IgD-negative memory B cell (primary cell): ENCODE measurements at regions not wholly inside any gene's neighbourhood (a gene's known extent, or its start where the extent isn't known, plus 50 kb on each side); places are given as distances from the start of the nearest gene placed in this dataset.

Experiments
- H3K27ac Mint-ChIP-seq, 3 donors: one replicate each; pipeline ENCODE4 v1.8.0; 2020 to 2022; ENCODE audit warnings: mild to moderate bottlenecking in 3 of 3, mixed read lengths in 3 of 3, moderate library complexity in 1 of 3
- H3K27me3 Mint-ChIP-seq: one replicate; pipeline ENCODE4 v1.8.0; 2021; ENCODE audit warnings: mixed read lengths
- H3K36me3 Mint-ChIP-seq: one replicate; pipeline ENCODE4 v1.8.0; 2020; ENCODE audit warnings: mild to moderate bottlenecking, mixed read lengths
- H3K4me1 Mint-ChIP-seq, 3 donors: one replicate each; pipeline ENCODE4 v1.8.0; 2020 to 2022; ENCODE audit warnings: mixed read lengths in 3 of 3, mild to moderate bottlenecking in 1 of 3
- H3K4me3 Mint-ChIP-seq, 4 donors: one replicate each; pipeline ENCODE4 v1.8.0; 2020 to 2022; ENCODE audit warnings: mild to moderate bottlenecking in 4 of 4, mixed read lengths in 4 of 4, moderate library complexity in 3 of 4
- H3K9me3 Mint-ChIP-seq, 3 donors: one replicate each; pipeline ENCODE4 v1.8.0; 2020 to 2021; ENCODE audit warnings: mixed read lengths in 3 of 3, mild to moderate bottlenecking in 1 of 3

DNA sequence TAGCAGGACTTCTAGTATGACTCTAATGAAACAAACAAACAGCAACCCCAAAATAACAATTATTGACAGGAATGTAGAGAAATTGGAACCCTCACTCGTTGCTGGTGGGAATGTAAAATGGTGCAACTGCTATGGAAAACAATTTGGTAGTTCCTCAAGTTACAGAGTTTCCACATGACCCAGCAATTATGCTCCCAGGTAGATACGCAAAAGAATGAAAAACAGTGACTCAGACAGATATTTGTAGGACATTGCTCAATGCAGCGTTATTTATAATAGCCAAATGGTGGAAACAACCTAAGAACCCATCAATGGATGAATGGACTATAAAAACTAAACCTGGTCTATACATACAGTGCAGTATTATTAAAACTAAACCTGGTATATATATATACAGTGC, 646.1 kb upstream of the FRG1 start:
- H3K27me3 Mint-ChIP-seq = no peaks in the 10 kb centered on the region
- peaks cover 2 to 4% (median 2%) of the 10 kb centered on the region in 3 donors for H3K9me3 Mint-ChIP-seq
- no peak overlapping the region for H3K4me3 Mint-ChIP-seq

DNA sequence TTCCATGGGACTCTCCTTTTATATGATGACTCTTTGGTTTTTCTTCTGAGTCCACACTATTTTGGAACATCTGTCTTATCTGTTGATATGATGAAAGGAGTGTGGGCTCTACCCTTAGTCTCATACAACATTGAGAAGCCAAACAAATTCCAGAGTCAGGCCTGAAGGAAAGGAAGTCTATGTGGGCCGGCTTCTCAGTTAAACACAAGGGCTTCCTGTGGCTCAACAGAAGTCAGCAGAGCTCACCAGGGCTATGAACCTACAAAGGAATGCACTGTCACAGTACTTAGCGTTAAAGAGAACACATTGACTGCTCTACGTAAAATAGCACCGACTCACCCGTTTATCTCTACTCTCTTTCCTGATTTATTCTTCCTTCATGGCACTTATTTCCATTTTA, 641.0 kb upstream of the FRG1 start:
- Mint-ChIP-seq H3K9me3 (peaks cover under 1 to 2% (median 1%) of the 10 kb centered on the region in 3 donors), H3K4me1 (no peaks in the 10 kb centered on the region), H3K36me3 (no peaks in the 10 kb centered on the region), H3K27ac (no peak overlapping the region), H3K27me3 (no peaks in the 10 kb centered on the region), H3K4me3 (no peak overlapping the region)

More for the DNA sequence above, 646.1 kb upstream of the FRG1 start:
- Mint-ChIP-seq H3K27ac (no peak overlapping the region), H3K36me3 (no peaks in the 10 kb centered on the region), H3K4me1 (no peaks in the 10 kb centered on the region)

DNA sequence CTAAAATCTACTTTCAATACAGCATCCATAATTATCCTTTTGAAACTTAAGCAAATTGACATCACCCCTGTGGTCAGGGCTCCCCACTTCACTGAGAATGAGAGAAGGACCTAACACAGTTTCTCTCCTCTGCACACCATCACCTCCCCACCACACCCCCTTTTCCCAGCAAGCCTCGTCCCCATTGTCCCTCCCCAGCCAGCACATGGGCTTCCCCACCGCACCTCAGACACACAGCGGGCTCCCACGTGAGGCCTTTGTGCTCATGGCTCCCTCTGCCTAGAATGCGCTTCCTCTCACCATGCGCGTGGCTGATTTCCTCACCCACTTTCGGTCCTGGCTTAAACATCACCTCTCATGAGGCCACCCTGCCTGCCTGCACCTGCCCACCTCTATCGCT, 639.0 kb upstream of the FRG1 start:
- Mint-ChIP-seq H3K36me3 (no peaks in the 10 kb centered on the region), H3K9me3 (peaks cover 0 to 2% (median 1%) of the 10 kb centered on the region in 3 donors), H3K27me3 (no peaks in the 10 kb centered on the region), H3K27ac (no peak overlapping the region), H3K4me3 (no peak overlapping the region), H3K4me1 (no peaks in the 10 kb centered on the region)

DNA sequence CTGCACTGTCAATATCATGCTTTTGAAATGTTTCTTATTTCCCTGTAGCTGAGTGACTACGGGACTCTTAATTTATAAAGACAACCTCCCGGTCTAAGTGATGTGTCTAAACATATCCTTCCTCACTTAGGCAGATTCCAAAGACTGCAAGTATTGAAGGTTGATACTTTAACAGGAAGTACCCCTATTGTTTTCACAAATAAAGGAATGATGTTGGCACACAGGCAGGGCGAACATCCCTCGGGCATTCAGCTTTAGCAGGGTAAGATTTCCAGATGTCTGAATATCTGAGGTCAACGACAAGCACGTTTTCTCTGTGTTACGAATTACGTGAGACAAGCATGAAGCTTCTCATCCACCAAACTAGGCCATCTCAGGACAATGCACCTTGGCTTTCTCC, 638.0 kb upstream of the FRG1 start:
- H3K9me3 Mint-ChIP-seq = peaks cover 0 to 3% (median 2%) of the 10 kb centered on the region in 3 donors
- no peaks in the 10 kb centered on the region for H3K36me3 Mint-ChIP-seq
- H3K4me1 Mint-ChIP-seq = no peaks in the 10 kb centered on the region
- H3K4me3 Mint-ChIP-seq = no peak overlapping the region
- H3K27ac Mint-ChIP-seq = no peak overlapping the region
- H3K27me3 Mint-ChIP-seq = no peaks in the 10 kb centered on the region

DNA sequence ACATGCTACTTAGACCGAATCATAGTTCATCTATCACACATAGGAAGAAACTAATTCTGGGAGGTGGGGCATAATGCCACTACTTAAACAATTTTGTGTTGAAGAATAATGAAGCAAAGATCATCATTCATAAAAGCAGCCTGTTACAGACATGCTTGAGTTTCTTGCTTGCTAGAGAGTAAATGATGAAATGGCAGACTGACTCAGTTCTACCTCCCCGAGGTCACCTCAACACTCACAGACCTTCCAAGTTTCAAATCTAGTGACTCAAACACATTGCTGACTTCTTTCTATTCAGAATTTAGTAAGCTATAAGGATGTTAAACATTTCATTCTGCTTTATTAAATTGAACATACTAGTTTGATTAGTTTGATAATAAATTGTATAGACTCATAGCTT, 636.5 kb upstream of the FRG1 start:
- Mint-ChIP-seq H3K27ac (no peak overlapping the region), H3K4me3 (no peak overlapping the region), H3K27me3 (no peaks in the 10 kb centered on the region), H3K4me1 (no peaks in the 10 kb centered on the region), H3K36me3 (no peaks in the 10 kb centered on the region), H3K9me3 (peaks cover 0 to 3% (median 0%) of the 10 kb centered on the region in 3 donors)

DNA sequence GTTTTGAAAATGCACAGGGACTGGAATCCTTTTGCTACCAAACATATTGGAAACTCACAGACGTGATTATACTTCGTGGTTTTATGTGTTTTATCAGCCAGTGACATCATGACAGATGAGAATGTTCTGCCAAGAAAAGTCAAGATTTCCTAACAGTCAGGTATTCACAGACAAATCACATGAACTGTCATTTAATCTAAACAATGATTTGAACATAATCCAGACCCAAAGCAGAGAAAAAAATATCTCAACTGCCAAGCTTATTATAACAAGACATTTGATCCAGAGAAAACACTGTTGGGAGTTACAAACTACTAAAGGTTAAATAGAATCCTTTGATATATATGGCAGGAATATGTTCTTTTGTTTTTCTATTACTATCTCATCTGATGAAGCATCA, 635.9 kb upstream of the FRG1 start:
- no peaks in the 10 kb centered on the region for H3K4me1 Mint-ChIP-seq
- no peaks in the 10 kb centered on the region for H3K27me3 Mint-ChIP-seq
- H3K9me3 Mint-ChIP-seq = peaks cover 0 to 3% (median 0%) of the 10 kb centered on the region in 3 donors
- no peaks in the 10 kb centered on the region for H3K36me3 Mint-ChIP-seq
- H3K27ac Mint-ChIP-seq = no peak overlapping the region
- no peak overlapping the region for H3K4me3 Mint-ChIP-seq

DNA sequence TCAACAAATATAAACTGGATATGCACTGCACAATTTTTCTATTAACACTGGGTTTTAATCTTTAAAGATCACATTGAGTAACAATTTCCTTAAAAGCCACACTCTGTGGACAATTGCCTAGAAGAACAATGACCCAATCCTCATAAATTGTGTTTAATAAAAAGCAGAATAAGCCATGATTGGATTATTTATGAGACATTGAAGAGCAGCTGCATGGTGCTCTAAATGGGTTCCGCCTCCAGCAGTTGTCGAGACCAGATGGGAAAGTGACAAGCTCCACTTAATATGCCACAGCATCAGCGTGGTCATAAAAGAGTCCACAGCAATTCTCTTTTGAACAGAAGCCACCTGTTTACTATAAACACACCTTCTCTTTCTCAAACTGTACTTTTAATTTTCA, 635.2 kb upstream of the FRG1 start:
- H3K27me3 Mint-ChIP-seq = no peaks in the 10 kb centered on the region
- no peaks in the 10 kb centered on the region for H3K4me1 Mint-ChIP-seq
- peaks cover 0 to 3% (median 0%) of the 10 kb centered on the region in 3 donors for H3K9me3 Mint-ChIP-seq
- no peak overlapping the region for H3K27ac Mint-ChIP-seq
- H3K4me3 Mint-ChIP-seq = no peak overlapping the region
- H3K36me3 Mint-ChIP-seq = no peaks in the 10 kb centered on the region

DNA sequence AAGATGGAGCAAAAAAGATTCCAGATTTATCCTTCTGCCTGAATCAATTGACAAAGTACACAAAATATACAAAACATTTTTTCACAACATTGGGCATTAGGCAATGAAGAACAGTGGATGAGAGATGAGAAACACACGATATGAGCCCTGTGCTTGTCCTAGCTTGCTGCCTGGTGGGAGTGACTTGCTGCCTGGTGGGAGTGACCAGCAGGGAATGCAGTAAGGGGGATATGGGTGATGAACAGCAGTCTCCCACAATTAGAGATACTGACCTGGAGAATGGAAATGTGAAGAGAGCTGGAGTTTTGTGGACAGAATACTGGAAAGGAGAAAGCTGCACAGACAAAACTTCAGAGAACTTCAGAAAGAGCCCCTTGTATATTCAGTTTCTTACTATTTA, 629.4 kb upstream of the FRG1 start:
- H3K27me3 Mint-ChIP-seq = no peaks in the 10 kb centered on the region
- H3K4me3 Mint-ChIP-seq = no peak overlapping the region
- no peaks in the 10 kb centered on the region for H3K36me3 Mint-ChIP-seq
- H3K4me1 Mint-ChIP-seq = no peaks in the 10 kb centered on the region
- peaks cover 1 to 7% (median 2%) of the 10 kb centered on the region in 3 donors for H3K9me3 Mint-ChIP-seq
- no peak overlapping the region for H3K27ac Mint-ChIP-seq

DNA sequence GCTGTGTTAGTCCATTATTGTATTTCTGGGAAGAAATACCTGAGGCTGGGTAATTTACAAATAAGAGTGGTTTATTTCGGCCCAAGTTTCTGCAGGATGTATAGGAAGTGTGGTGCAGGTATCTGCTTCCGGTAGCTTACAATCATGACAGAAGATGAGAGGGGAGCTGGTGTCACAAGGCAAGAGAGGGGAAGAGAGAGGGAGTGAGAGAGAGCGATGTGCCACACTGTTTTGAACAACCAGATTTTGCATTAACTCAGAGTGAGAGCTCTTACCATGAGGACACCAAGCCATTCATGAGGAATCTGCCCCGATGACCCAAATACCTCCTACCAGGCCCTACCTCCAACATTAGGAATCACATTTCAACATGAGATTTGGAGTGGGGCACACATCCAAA, 627.6 kb upstream of the FRG1 start:
- no peaks in the 10 kb centered on the region for H3K4me1 Mint-ChIP-seq
- no peaks in the 10 kb centered on the region for H3K27me3 Mint-ChIP-seq
- no peak overlapping the region for H3K27ac Mint-ChIP-seq
- H3K9me3 Mint-ChIP-seq = peaks cover 0 to 7% (median 2%) of the 10 kb centered on the region in 3 donors
- no peak overlapping the region for H3K4me3 Mint-ChIP-seq
- no peaks in the 10 kb centered on the region for H3K36me3 Mint-ChIP-seq

DNA sequence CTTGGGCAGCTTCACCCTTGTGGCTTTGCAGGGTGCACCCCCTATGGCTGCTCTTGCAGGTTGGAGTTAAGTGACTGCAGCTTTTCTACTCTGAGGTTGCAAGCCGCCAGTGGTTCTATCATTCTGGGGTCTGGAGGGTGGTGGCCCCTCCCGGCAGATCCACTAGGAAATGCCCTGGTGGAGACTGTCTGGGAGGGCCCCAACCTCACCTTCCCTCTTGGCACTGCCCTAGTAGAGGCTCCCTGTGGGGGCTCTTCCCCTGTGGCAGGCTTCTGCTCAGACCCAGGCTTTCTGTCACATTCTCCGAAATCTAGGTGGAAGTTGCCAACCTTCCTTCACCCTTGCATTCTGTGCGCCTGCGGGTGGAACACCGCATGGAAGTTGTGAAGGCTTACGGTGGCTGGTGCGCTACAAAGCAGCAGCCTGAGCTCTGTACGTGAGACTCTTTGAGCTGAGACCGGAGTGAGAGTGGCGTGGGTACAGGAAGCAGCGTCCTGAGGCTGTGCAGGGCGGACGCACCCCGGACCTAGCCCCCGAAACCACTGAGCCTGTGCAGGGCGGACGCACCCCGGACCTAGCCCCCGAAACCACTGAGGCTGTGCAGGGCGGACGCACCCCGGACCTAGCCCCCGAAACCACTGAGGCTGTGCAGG, 626.7 kb upstream of the FRG1 start:
- H3K36me3 Mint-ChIP-seq = no peaks in the 10 kb centered on the region
- H3K9me3 Mint-ChIP-seq = peaks cover 2 to 12% (median 2%) of the 10 kb centered on the region in 3 donors
- no peaks in the 10 kb centered on the region for H3K4me1 Mint-ChIP-seq
- H3K4me3 Mint-ChIP-seq = no peak overlapping the region
- H3K27ac Mint-ChIP-seq = no peak overlapping the region
- no peaks in the 10 kb centered on the region for H3K27me3 Mint-ChIP-seq

DNA sequence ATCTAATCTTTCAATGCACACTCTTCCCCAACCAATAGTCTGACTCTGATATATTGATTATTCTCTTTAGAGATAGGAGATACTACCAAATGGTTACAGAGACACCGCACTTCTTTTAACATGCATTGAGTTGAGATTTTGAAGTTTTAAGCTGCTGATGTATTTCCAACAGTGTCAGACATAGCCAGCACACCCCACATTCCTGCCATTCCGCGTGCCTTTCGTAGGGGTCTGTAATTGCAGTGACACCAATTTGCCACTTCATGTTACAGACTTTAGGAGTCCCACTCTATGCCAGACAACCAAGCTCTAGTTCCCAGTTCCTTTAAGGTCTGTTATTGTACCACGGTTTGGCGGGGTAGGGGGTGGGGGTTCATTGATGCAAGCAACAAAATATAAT, 618.2 kb upstream of the FRG1 start:
- no peaks in the 10 kb centered on the region for H3K4me1 Mint-ChIP-seq
- H3K27me3 Mint-ChIP-seq = no peaks in the 10 kb centered on the region
- H3K9me3 Mint-ChIP-seq = peaks cover under 1 to 15% (median 6%) of the 10 kb centered on the region in 3 donors
- H3K36me3 Mint-ChIP-seq = no peaks in the 10 kb centered on the region
- no peak overlapping the region for H3K4me3 Mint-ChIP-seq
- H3K27ac Mint-ChIP-seq = no peak overlapping the region

DNA sequence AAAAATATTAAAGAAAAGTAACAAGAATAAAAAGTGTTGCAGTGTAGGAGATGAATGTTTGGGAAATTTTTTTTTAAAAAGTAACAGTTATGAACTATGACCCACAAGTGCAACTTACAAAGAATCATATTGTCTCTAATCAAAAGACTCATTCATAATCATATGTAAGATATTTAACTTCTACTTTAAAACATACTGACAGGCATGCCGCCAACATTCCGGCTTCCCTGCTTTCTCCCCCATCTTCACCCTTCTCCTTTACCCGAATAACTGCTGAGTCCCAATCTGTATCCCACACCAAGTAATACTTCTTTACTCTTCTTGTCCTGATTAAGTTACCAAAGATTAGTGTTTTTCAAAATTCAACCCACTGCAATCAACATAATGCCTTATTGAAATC, 598.8 kb upstream of the FRG1 start:
- Mint-ChIP-seq H3K4me1 (no peaks in the 10 kb centered on the region), H3K9me3 (peaks cover 7 to 11% (median 9%) of the 10 kb centered on the region in 3 donors), H3K36me3 (no peaks in the 10 kb centered on the region), H3K27me3 (no peaks in the 10 kb centered on the region), H3K4me3 (no peak overlapping the region), H3K27ac (no peak overlapping the region)

DNA sequence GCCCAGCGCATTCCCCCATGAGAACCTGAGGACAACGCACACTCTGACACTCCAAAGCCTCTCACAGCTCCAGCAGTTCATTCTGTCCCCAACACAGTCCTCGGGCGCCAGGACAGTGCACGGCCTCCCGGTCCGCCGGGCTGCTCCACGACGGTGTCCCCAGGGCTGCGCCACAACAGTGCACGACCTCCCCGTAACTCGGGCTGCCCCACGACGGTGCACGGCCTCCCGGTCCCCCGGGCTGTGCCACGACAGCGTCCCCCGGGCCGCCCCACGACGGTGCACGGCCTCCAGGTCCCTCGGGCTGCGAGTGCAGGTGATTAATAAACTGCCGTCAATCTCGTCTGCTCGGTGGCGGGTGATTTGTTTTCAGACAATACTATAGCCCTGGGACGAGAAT, 585.1 kb upstream of the FRG1 start:
- H3K36me3 Mint-ChIP-seq = no peaks in the 10 kb centered on the region
- no peak overlapping the region for H3K4me3 Mint-ChIP-seq
- no peaks in the 10 kb centered on the region for H3K27me3 Mint-ChIP-seq
- H3K4me1 Mint-ChIP-seq = peaks cover 0 to 2% (median 0%) of the 10 kb centered on the region in 3 donors
- peaks cover 0 to 9% (median 6%) of the 10 kb centered on the region in 3 donors for H3K9me3 Mint-ChIP-seq
- no peak overlapping the region for H3K27ac Mint-ChIP-seq

DNA sequence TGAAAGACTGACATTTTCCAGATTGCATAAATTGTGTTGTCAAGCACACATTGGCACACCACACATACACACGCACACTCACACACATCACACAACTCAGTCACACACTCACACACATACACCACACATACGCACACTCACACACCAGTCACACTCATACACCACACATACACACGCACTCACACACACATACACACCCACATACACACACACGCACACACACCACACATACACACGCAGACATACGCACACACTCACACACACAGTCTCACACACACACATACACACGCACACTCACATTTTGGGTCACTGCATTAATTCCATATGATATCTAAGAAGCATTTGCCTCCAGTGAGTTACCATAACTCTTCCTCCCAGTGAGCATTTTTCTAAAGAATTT, 578.3 kb upstream of the FRG1 start:
- peaks cover 0 to 1% (median 0%) of the 10 kb centered on the region in 3 donors for H3K4me1 Mint-ChIP-seq
- no peaks in the 10 kb centered on the region for H3K36me3 Mint-ChIP-seq

DNA sequence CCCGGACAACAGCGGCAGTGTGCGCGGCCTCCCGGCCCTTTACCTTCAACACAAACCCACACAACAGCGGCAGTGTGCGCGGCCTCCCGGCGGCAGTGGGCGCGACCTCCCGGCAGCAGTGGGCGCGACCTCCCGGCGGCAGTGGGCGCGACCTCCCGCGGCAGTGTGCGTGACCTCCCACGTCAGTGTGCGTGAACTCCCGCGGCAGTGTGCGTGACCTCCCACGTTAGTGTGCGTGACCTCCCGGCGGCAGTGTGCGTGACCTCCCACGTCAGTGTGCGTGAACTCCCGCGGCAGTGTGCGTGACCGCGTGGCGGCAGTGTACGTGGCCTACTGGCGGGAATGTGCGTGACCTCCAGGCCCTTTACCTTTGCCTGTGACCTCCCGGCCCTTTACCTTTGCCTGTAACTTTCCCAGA, 576.6 kb upstream of the FRG1 start:
- Mint-ChIP-seq H3K27ac (no peak overlapping the region), H3K36me3 (no peaks in the 10 kb centered on the region), H3K4me3 (no peak overlapping the region), H3K9me3 (peaks cover 0 to 4% (median 3%) of the 10 kb centered on the region in 3 donors), H3K27me3 (no peaks in the 10 kb centered on the region), H3K4me1 (peaks cover 0 to 1% (median 0%) of the 10 kb centered on the region in 3 donors)

More for the DNA sequence above, 578.3 kb upstream of the FRG1 start:
- H3K27ac Mint-ChIP-seq = no peak overlapping the region
- H3K9me3 Mint-ChIP-seq = peaks cover 0 to 4% (median 3%) of the 10 kb centered on the region in 3 donors
- no peaks in the 10 kb centered on the region for H3K27me3 Mint-ChIP-seq
- no peak overlapping the region for H3K4me3 Mint-ChIP-seq

DNA sequence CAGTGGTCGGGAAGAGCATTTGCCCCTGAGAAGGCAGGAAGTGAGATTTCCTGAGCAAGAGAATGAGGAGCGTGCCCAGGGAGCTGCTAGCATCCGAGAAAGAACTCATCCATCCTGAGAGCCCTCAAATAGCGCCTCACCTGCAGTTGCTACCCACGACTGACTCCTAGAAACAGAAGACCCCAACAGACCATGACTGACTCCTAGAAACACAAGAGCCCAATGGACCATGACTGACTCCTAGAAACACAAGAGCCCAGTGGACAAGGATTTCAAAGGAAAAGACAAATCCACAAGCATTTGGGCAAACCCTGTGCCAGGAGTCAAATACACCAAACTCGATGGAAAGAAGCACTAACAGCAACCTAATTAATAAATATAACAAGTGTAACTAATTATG, 575.2 kb upstream of the FRG1 start:
- Mint-ChIP-seq H3K36me3 (no peaks in the 10 kb centered on the region), H3K4me1 (peaks cover 0 to 1% (median 0%) of the 10 kb centered on the region in 3 donors), H3K27ac (no peak overlapping the region), H3K4me3 (no peak overlapping the region), H3K9me3 (peaks cover 0 to 4% (median 3%) of the 10 kb centered on the region in 3 donors), H3K27me3 (no peaks in the 10 kb centered on the region)
